GM19099 (cell line): ENCODE measurements at regions not wholly inside any gene's neighbourhood (a gene's known extent, or its start where the extent isn't known, plus 50 kb on each side); places are given as distances from the start of the nearest gene placed in this dataset.

Experiments used
- POLR2A ChIP-seq: IDR thresholded peaks from 3 replicates; pipeline ENCODE4 v1.6.1; 2011; ENCODE audit warnings: low read depth; ENCODE audit not compliant: insufficient read length; ENCODE audit errors: extremely low read depth

DNA sequence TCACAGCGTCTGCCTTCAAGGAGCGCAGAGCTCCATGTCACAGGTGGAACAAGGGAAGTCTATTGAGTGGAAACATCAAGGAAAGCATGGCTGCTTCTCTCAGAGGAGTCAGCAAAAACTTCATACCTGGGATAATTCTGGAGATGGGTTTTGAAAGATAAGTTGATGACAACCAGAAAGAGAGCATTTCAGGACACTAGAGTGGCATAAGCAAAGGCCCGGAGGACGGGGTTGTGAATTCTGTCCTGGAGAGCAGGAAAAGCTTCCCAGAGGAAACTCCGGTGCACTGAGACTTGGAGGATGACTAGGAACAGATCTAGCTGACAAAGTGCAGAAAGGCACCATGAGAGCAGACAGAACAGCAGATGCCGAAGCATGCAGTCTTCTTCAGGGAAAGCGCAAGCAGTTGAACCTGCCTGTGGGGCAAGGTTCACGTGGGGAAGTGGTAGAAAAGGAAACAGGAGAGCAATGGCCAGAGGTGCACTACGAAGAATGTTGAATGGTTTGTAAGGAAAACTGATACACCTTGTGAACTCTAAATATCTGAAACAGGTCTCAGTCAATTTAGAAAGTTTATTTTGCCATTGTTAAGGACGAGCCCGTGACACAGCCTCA lies 222.9 kb downstream of the PLPP3 start:
- no peak for TF ChIP-seq POLR2A

DNA sequence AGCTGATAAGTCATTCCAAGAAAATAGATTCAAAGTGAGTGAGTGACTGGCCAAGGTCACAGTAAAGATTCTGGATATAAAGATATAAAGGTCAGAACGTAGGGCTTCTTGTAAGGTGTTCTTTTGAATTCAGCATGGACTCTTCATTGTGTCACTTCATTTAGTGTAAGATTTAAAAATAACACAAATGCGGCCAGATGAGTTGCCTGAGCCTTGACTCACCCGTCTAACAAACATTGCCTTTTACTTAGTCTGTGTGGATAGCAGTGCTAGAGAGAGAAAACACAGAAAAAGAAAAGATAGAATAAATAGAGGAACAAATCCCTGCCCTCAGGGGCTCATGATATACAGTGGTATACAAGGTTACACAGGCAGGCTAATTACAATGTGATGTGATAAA lies 223.4 kb downstream of the PLPP3 start:
- TF ChIP-seq POLR2A: no peak

DNA sequence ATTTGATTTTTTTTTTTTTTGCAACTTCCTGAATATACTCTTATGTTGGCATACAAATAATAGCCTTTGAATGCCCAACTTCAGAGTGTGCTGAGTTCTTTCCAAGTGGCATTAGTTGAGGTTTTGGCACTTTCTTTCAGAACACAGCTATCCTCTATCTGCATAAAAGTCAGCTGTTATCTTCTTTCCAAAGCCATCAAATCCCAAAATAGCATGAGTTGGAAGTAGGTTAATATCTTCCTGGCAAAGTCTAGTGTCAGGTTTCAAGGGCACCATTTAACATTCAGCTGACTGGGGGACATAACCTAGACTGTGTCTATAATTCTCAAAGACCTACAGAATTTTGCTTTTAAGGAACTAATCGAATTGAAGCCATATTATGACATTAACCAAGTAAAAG lies 223.9 kb downstream of the PLPP3 start:
- TF ChIP-seq POLR2A: no peak

DNA sequence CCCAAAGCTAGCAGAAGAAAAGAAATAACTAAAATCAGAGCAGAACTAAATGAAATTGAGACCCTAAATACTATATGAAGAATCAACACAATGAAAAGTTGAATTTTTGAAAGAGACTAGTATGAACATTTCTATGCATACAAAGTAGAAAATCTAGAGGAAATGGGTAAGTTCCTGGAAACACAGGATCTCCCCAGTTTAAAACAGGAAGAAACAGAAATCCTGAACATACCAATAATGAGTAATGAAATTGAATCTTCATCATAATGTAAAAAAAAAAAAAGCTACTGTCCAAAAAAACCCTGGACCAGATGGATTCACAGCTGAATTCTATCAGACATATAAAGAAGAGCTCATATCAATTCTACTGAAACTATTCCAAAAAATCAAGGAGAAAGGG lies 233.5 kb downstream of the PLPP3 start:
- TF ChIP-seq POLR2A: no peak

DNA sequence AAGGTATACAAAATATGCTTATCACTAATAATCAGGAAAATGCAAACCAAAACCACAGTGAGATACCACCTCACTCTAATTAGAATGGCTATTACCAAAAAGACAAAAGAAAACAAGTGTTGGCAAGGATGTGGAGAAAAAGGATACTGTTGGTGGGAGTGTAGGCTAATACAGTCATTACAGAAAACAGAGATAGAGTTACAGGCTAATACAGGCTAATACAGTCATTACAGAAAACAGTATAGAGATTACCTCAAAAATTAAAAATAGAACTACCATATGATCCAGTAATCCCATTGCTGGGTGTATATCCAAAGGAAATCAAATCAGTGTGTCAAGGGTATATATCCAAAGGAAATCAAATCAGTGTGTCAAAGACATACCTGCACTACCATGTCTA lies 238.4 kb downstream of the PLPP3 start:
- TF ChIP-seq POLR2A: no peak

DNA sequence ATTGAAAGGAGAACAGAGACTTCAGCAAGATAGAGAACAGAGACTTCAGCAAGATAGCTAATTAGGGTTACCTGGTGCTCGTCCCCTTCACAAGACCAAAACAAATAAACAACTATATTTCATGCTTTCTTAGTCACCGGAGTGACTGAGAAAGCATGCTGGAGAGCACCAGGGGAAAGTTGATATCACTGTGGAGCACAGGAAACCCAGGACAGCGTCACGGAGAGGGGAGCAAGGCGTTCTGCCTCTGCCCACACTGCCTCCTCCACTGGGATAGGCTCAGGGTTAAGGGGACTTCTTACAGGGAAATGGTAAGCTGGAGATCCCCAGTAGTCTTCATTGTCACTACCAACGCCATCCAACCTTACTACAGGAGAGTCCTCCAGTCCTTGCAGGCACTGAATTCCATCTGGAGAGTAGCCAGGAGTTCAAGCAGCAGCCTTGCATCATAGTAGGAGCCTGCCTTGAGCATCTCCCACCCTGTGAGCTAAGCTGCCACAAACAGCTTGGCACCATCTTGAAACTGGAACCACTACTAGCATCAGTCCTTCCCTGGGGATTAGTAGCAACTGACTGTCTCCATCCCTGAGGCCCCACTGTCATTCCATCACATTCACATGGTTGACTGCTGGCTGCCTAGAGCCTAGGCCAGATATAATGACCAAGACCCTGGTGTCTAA lies 239.4 kb downstream of the PLPP3 start:
- TF ChIP-seq POLR2A: no peak

DNA sequence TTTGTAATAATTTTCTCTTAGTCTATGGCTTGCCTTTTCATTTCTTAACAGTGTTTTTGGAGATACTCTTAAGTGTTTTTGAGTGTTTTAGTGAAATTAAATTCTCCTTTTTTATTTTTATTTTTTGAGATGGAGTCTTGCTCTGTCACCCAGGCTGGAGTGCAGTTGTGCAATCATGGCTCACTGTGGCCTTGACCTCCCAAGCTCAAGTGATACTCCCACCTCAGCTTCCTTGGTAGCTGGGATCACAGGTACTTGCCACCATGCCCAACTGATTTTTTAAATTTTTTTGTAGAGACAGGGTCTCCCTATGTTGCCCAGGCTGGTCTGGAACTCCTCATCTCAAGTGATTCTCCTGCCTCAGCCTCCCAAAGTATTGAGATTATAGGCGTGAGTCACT lies 240.3 kb downstream of the PLPP3 start:
- TF ChIP-seq POLR2A: no peak

DNA sequence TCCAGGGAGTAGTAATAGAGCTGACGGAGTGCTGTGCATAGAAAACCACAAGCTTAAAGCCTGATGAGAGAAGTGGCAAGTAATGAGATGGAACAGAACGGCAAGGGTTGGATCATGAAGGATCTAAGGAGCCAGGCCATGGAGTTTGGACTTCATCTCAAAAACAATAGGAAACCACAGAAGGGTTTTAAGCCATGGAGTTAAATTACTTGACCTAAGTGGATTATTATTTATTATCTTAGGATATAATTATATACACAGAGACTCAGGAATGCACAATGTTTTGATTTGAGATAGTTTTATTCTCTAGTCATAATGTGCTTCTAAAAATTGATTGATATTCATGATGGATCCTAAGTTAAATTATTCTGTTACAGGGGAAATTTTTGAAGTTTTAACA lies 242.4 kb downstream of the PLPP3 start:
- no peak for TF ChIP-seq POLR2A

DNA sequence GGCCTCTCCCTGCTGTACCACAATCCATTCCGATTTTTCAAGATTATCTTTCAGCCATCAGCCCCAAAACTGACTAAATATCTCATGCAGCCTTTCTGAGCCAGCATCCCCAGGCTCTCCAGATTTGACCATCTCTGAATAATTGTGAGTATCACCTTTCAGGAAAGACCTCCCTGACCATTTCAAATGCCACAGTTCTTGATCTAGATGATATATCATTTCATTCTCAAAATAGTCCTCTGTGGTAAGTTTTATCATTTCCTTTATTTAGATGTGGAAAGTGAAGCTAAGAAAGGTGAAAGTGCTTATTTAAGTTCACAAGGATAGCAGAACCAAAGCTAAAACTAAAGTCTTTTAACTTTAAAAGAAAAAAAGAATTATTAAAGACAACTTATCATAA lies 244.0 kb downstream of the PLPP3 start:
- no peak for TF ChIP-seq POLR2A

DNA sequence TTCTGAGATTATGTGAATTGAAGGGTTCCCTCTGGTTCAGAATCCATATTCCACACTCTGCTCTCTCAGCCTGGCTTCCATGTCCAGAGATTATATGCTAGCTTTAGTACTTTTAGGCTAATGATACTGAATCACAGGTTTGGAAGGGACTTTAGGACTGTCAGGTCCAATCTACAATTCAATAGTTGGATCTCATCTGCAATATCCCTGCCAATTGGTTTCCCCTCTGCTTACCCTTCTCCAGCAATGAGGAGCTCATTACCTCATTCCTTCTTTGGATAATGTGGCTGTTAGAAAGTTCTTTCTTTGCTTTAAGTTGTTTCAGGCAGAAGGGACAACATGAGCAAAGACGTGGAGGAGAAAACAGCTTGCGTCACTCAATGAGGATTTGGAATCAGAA lies 245.3 kb downstream of the PLPP3 start:
- no peak for TF ChIP-seq POLR2A

DNA sequence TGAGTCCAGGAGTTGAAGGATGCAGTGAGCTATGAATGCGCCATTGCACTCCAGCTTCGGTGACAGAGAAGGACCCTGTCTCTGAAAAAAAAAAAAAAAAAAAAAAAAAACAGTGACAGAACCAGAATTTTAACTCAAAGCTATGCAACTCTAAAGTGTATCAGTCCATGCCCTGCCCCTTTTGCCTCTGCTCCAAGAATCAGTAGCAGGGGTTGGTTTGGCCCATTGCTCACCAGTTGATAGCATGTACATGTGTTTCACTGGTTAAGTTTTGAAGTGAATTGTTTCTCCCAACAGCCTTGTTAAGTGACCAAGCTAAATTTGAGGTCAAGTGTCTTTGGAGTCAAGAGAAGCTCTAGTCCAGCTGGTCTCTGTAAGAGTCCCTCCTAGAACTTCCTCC lies 245.9 kb downstream of the PLPP3 start:
- no peak for TF ChIP-seq POLR2A

DNA sequence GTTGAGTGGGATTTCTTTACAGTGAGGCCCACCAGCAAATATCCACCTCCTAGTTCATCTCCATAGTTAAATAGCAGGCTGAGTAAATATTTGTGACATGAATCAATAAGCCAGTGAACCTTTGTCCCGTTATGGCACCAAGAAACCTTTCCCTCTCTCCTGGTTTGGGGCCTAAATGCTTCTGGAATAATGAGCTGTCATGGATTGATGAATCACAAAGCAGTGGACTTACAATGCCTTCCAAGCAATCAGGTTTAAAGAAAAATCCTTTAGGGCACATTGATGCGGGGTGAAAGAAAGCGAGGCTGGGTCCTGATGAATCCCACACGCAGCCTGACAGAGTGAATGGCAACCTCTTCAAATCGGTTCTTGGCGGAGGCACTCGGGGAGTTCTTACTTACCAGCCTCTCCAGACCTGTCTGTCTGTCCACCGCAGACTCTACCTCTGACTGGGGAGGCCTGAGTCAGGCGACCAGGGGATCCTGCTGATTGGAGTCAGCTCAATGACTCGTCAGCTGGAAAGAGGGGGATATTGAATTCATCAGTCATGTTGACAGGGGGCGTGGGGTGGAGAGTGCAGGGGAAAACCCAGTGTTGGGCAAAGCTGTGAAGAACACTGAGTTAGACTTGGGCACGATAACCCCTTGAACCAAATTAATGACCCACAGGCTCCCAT lies 247.3 kb downstream of the PLPP3 start:
- peak; percentile 26 for TF ChIP-seq POLR2A

DNA sequence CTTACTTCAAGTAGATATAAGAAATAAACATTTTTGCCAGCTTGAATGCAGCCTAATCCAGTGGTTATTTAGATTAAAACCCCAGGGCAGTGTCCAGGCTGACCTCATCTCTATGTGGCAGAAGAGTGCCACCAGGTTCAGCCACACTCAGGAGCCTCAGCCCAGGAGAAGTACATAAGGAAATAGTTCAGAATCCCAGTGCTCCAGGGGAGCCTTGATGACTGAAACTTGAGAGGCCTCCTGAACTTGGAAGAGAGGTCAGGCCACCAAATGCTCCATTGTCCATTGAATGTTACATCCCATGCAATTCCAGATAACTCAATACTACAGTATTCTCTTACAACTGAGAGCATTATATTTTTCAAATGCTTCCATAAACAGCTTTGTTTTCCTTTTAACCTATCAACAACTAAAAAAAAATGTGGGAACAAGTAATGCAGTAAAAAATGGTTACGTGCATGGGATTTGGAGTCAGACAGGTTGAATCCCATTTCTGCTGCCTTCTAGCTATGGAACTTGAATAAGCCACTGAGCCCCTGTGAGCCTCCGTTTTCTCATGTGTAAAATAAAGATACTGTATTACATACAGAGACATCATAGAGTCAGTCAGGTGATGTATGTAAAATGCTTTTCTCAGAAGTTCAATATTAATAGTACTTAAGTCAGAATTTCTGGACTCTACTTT lies 248.0 kb downstream of the PLPP3 start:
- no peak for TF ChIP-seq POLR2A

DNA sequence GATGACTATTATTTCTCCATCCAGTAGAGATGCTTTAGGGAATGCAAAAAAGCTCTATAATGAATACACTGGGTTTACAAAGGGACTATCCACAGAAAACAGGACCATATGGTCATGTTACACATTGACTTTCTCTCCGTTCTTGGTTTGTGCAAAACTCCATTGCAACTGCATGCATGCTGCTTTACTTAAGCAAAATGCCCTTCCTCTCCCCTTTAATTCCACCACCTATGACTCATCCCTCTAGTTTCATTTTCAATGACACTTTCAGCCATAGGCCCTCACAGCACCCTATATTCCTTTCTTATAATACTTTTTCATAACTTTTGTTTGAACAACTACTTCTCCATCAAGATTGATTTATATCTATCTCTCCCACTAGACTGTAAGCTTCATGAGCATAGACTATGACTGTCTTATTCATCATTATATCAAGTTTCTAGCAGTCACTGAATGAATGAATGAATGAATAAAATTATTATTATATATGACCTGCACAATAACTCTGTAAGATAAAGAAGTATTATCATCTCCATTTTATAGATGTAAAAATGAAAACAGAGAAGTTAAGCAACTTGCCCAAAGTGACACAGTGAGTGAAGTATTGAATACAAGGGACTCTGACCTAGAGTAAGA lies 248.9 kb downstream of the PLPP3 start:
- TF ChIP-seq POLR2A: no peak

DNA sequence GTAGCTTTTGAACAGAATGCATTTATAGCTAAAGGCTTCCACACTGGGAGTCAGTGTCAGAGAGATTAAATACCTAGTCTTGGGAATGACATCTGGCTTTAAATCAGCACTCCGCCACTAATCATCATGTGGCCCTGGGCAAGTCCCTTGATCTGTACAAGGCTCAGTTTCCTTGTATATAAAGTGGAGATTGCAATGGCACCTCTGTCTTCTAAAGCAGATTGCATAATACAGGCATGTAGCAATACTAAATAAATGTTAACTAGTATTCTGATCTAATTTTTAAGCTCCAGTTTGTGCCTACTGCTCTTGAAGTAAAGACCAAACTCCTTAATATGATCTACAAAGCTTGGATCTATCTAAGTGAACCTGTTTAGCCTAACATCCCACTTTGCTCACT lies 249.4 kb downstream of the PLPP3 start:
- no peak for TF ChIP-seq POLR2A

DNA sequence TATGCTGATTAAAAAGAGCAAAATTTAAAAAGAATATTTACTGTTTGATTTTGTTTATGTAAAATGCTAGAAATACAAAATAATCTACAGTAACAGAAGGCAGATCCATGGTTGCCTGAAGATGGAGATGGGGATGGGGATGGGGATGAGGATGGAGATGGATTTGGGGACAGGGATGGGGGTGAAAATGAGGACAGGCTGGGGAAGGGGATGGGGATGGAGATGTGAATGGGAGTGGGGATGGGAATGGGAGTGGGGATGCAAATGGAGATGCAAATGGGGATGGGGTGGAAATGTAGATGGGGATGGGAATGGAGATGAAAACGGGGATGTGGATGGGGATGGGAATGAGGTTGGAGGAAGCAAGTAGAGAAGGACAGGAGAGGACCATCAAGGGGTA lies 252.2 kb downstream of the PLPP3 start:
- no peak for TF ChIP-seq POLR2A

DNA sequence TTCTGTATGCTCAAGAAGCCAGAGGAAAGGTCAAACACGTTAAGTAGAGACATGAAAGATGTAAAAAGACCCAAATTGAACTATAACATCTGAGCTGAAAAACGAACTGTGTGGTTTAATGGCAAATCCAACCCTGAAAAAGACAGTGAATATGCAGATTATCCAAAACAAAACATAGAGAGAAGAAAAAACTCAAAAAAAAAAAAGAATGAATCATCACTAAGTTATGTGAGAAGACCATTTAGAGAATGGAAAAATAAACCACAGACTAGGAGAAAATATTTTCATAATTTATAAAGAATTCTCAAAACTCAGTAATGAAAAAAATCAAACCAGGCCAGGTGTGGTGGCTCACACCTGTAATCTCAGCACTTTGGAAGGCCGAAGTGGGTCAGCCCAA lies 253.3 kb downstream of the PLPP3 start:
- no peak for TF ChIP-seq POLR2A
